Endothelial cell (in vitro differentiated cells): ENCODE measurements at regions not wholly inside any gene's neighbourhood (a gene's known extent, or its start where the extent isn't known, plus 50 kb on each side); places are given as distances from the start of the nearest gene placed in this dataset.
"Not testable (repeated sequence)": the region's sequence is repeated elsewhere in the genome, so short reads cannot be mapped to it uniquely, and the experiment has no call there.

Experiments
- DNase-seq: peaks from one replicate; pipeline ENCODE4 v3.0.0; 2021; ENCODE audit warnings: low spot score
- H3K27ac Mint-ChIP-seq: one replicate; pipeline ENCODE4 v1.8.0; 2021; ENCODE audit warnings: mixed read lengths, inconsistent platforms; ENCODE audit not compliant: unreplicated experiment
- H3K27me3 Mint-ChIP-seq: one replicate; pipeline ENCODE4 v1.8.0; 2021; ENCODE audit warnings: mild to moderate bottlenecking, moderate library complexity, mixed read lengths, inconsistent platforms; ENCODE audit not compliant: unreplicated experiment
- H3K36me3 Mint-ChIP-seq: one replicate; pipeline ENCODE4 v1.8.0; 2021; ENCODE audit warnings: mild to moderate bottlenecking, low read depth, mixed read lengths, inconsistent platforms; ENCODE audit not compliant: unreplicated experiment
- H3K4me1 Mint-ChIP-seq: one replicate; pipeline ENCODE4 v1.8.0; 2021; ENCODE audit warnings: mild to moderate bottlenecking, mixed read lengths, inconsistent platforms; ENCODE audit not compliant: unreplicated experiment
- H3K4me3 Mint-ChIP-seq: one replicate; pipeline ENCODE4 v1.8.0; 2021; ENCODE audit warnings: mild to moderate bottlenecking, mixed read lengths, inconsistent platforms; ENCODE audit not compliant: unreplicated experiment
- H3K9me3 Mint-ChIP-seq: one replicate; pipeline ENCODE4 v1.8.0; 2021; ENCODE audit warnings: mixed read lengths, inconsistent platforms; ENCODE audit not compliant: unreplicated experiment
- TF ChIP-seq, protein P1 (sequence below): fragments of 200-600 bp; sonication (generic); IDR thresholded peaks from one replicate; pipeline ENCODE4 v1.5.0; 2021; ENCODE audit warnings: antibody characterized with exemption; ENCODE audit not compliant: unreplicated experiment

- no peak for DNase-seq
- H3K36me3 Mint-ChIP-seq: no peaks in the 10 kb centered on the region
- no peaks in the 10 kb centered on the region for H3K27me3 Mint-ChIP-seq
- H3K4me1 Mint-ChIP-seq: no peaks in the 10 kb centered on the region
- H3K9me3 Mint-ChIP-seq: no peaks in the 10 kb centered on the region
- no peak overlapping the region for H3K4me3 Mint-ChIP-seq
- TF ChIP-seq, protein P1, sequence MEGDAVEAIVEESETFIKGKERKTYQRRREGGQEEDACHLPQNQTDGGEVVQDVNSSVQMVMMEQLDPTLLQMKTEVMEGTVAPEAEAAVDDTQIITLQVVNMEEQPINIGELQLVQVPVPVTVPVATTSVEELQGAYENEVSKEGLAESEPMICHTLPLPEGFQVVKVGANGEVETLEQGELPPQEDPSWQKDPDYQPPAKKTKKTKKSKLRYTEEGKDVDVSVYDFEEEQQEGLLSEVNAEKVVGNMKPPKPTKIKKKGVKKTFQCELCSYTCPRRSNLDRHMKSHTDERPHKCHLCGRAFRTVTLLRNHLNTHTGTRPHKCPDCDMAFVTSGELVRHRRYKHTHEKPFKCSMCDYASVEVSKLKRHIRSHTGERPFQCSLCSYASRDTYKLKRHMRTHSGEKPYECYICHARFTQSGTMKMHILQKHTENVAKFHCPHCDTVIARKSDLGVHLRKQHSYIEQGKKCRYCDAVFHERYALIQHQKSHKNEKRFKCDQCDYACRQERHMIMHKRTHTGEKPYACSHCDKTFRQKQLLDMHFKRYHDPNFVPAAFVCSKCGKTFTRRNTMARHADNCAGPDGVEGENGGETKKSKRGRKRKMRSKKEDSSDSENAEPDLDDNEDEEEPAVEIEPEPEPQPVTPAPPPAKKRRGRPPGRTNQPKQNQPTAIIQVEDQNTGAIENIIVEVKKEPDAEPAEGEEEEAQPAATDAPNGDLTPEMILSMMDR: no peak
- H3K27ac Mint-ChIP-seq: no peak overlapping the region
These were observed 1456.2 kb upstream of the SLC10A2 start for GRCh38 chr13:104522235-104523072.

GRCh38 chr13:104510422-104510821 is 1444.2 kb upstream of the SLC10A2 start:
- H3K4me1 Mint-ChIP-seq: no peaks in the 10 kb centered on the region
- TF ChIP-seq, protein P1: no peak
- H3K9me3 Mint-ChIP-seq: no peaks in the 10 kb centered on the region
- no peak overlapping the region for H3K27ac Mint-ChIP-seq
- H3K4me3 Mint-ChIP-seq: no peak overlapping the region
- DNase-seq: no peak
- no peaks in the 10 kb centered on the region for H3K36me3 Mint-ChIP-seq
- no peaks in the 10 kb centered on the region for H3K27me3 Mint-ChIP-seq

GRCh38 chr13:104493502-104493901 is 1427.3 kb upstream of the SLC10A2 start:
- H3K36me3 Mint-ChIP-seq, H3K27ac Mint-ChIP-seq, H3K4me3 Mint-ChIP-seq, H3K27me3 Mint-ChIP-seq, H3K4me1 Mint-ChIP-seq, DNase-seq, H3K9me3 Mint-ChIP-seq: not testable (repeated sequence)

DNA sequence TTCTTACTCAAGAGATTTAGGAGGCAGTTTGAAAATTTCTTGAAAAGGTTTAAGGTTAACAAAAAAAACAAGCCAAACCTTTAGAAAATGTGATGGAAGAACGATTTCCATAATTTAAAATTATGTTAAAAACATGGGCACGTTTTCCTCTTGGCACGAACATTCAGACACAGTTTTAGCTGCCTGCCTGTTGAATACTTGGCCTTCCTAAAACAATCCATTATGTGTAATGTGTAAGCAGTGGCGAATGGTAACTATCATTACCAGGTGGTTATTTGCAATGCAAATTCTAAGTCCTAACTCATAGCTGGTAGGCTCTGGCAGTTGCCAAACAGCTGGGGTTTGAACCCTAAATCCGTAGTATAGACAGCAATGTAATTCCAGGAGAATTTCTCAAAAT is 1425.7 kb upstream of the SLC10A2 start:
- Mint-ChIP-seq H3K9me3 (no peaks in the 10 kb centered on the region), H3K4me3 (no peak overlapping the region), H3K27me3 (no peaks in the 10 kb centered on the region), H3K4me1 (no peaks in the 10 kb centered on the region), H3K27ac (no peak overlapping the region), H3K36me3 (no peaks in the 10 kb centered on the region)
- no peak for DNase-seq
- TF ChIP-seq, protein P1: no peak

DNA sequence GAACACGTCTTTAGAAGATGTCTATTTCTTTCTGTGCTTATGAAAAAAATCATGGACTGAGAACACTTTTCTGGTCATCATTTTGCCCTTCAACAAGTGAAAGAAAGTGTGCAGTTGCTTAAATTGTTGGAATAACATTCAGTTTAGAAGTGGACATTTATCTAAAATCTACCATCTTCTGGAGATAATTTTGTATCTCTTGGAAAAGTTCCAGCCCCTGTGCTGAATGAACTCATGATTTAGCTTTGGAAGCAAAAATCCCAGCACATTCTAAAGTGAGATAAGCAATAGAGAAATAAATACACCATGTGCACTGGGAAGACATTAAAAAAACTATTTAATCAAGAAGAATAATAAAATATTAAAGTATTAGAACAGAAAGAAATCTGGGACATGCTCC is 1420.8 kb upstream of the SLC10A2 start:
- Mint-ChIP-seq H3K4me1 (no peaks in the 10 kb centered on the region), H3K9me3 (no peaks in the 10 kb centered on the region), H3K36me3 (no peaks in the 10 kb centered on the region), H3K27ac (no peak overlapping the region), H3K27me3 (no peaks in the 10 kb centered on the region), H3K4me3 (no peak overlapping the region)
- TF ChIP-seq, protein P1: no peak
- no peak for DNase-seq
